WTC11 (cell line): ENCODE measurements at regions not wholly inside any gene's neighbourhood (a gene's known extent, or its start where the extent isn't known, plus 50 kb on each side); places are given as distances from the start of the nearest gene placed in this dataset.
"Not testable (repeated sequence)": the region's sequence is repeated elsewhere in the genome, so short reads cannot be mapped to it uniquely, and the experiment has no call there.

ENCODE experiments used
- ATAC-seq: fragments of 200-7000 bp; cut with Tn5 transposase; 2 replicates; pipeline ENCODE4 v1.10.0; 2021; ENCODE audit warnings: mild to moderate bottlenecking, moderate library complexity
- CTCF ChIA-PET: fragments of 300-600 bp; sonication (Branson Sonifier 250); formaldehyde crosslinking; loops from one replicate; lab custom pipeline; 2021; ENCODE audit warnings: antibody characterized with exemption; lab: Charles Lee
- POLR2A ChIA-PET: fragments of 350-600 bp; sonication (Branson Sonifier 250); formaldehyde crosslinking; loops from one replicate; lab custom pipeline; 2021; ENCODE audit warnings: antibody characterized with exemption; lab: Charles Lee
- DNase-seq: peaks from one replicate; pipeline ENCODE4 v3.0.0; 2021; ENCODE audit warnings: low spot score
- H3K27ac Mint-ChIP-seq: 2 replicates; pipeline ENCODE4 v1.8.0; 2021; ENCODE audit warnings: mixed read lengths
- H3K27me3 Mint-ChIP-seq: 2 replicates; pipeline ENCODE4 v1.8.0; 2021; ENCODE audit warnings: low read depth, mild to moderate bottlenecking, moderate library complexity, mixed read lengths
- H3K36me3 Mint-ChIP-seq: 2 replicates; pipeline ENCODE4 v1.8.0; 2021; ENCODE audit warnings: mixed read lengths
- H3K4me1 Mint-ChIP-seq: 2 replicates; pipeline ENCODE4 v1.8.0; 2022; ENCODE audit warnings: mixed read lengths
- H3K4me3 Mint-ChIP-seq: 2 replicates; pipeline ENCODE4 v1.8.0; 2021; ENCODE audit warnings: mild to moderate bottlenecking, moderate library complexity, mixed read lengths
- H3K9me3 Mint-ChIP-seq: 2 replicates; pipeline ENCODE4 v1.8.0; 2021; ENCODE audit warnings: mixed read lengths
- CREB1 ChIP-seq: sonication (generic); formaldehyde crosslinking; IDR thresholded peaks from 2 replicates; pipeline ENCODE4 v1.8.0; 2023; ENCODE audit warnings: mild to moderate bottlenecking, missing genetic modification reagents
- EMX1 ChIP-seq: fragments of 250-450 bp; sonication (Bioruptor Pico); IDR thresholded peaks from 2 replicates; pipeline ENCODE4 v1.8.0; 2021; ENCODE audit warnings: mild to moderate bottlenecking
- ETV6 ChIP-seq: sonication (generic); formaldehyde crosslinking; IDR thresholded peaks from 2 replicates; pipeline ENCODE4 v1.8.1; 2022; ENCODE audit warnings: mild to moderate bottlenecking, missing genetic modification reagents
- GABPB1 ChIP-seq: sonication (generic); formaldehyde crosslinking; IDR thresholded peaks from 2 replicates; pipeline ENCODE4 v1.8.1; 2023; ENCODE audit warnings: mild to moderate bottlenecking, missing genetic modification reagents
- GRHL2 ChIP-seq: fragments of 250-450 bp; sonication (Bioruptor Pico); IDR thresholded peaks from 2 replicates; pipeline ENCODE4 v1.8.0; 2022; ENCODE audit warnings: mild to moderate bottlenecking, moderate library complexity; ENCODE audit not compliant: insufficient replicate concordance, severe bottlenecking
- HMGA2 ChIP-seq: fragments of 250-450 bp; sonication (Bioruptor Pico); IDR thresholded peaks from 2 replicates; pipeline ENCODE4 v1.4.0; 2021; ENCODE audit warnings: mild to moderate bottlenecking, moderate library complexity
- NFE2L1 ChIP-seq: sonication (generic); formaldehyde crosslinking; IDR thresholded peaks from 2 replicates; pipeline ENCODE4 v1.8.1; 2023; ENCODE audit warnings: missing genetic modification reagents
- OVOL2 ChIP-seq: fragments of 250-450 bp; sonication (Bioruptor Pico); IDR thresholded peaks from 2 replicates; pipeline ENCODE4 v1.9.0; 2021; ENCODE audit warnings: mild to moderate bottlenecking, borderline replicate concordance
- RELA ChIP-seq: sonication (generic); formaldehyde crosslinking; IDR thresholded peaks from 2 replicates; pipeline ENCODE4 v1.8.1; 2022; ENCODE audit warnings: missing genetic modification reagents, mild to moderate bottlenecking, borderline replicate concordance
- SMAD3 ChIP-seq: sonication (generic); formaldehyde crosslinking; IDR thresholded peaks from 2 replicates; pipeline ENCODE4 v1.8.0; 2022; ENCODE audit warnings: missing genetic modification reagents, mild to moderate bottlenecking, borderline replicate concordance
- SMAD4 ChIP-seq: sonication (generic); formaldehyde crosslinking; IDR thresholded peaks from 2 replicates; pipeline ENCODE4 v1.8.0; 2022; ENCODE audit warnings: mild to moderate bottlenecking, missing genetic modification reagents
- SOX15 ChIP-seq: fragments of 250-450 bp; sonication (Bioruptor Pico); IDR thresholded peaks from 2 replicates; pipeline ENCODE4 v1.9.0; 2021; ENCODE audit warnings: mild to moderate bottlenecking
- ZBTB21 ChIP-seq: sonication (generic); formaldehyde crosslinking; IDR thresholded peaks from 2 replicates; pipeline ENCODE4 v1.8.1; 2023; ENCODE audit warnings: mild to moderate bottlenecking, missing genetic modification reagents, borderline replicate concordance
- ZNF121 ChIP-seq: sonication (generic); formaldehyde crosslinking; IDR thresholded peaks from 2 replicates; pipeline ENCODE4 v1.8.0; 2023; ENCODE audit warnings: missing genetic modification reagents
- ZNF317 ChIP-seq: sonication (generic); formaldehyde crosslinking; IDR thresholded peaks from 2 replicates; pipeline ENCODE4 v1.8.1; 2023; ENCODE audit warnings: low read depth, mild to moderate bottlenecking, moderate library complexity, missing genetic modification reagents, borderline replicate concordance
- ZNF396 ChIP-seq: fragments of 250-450 bp; sonication (Bioruptor Pico); IDR thresholded peaks from 2 replicates; pipeline ENCODE4 v1.8.0; 2021; ENCODE audit warnings: mild to moderate bottlenecking, moderate library complexity, borderline replicate concordance
- ZNF671 ChIP-seq: fragments of 250-450 bp; sonication (Bioruptor Pico); IDR thresholded peaks from 2 replicates; pipeline ENCODE4 v1.8.0; 2021; ENCODE audit warnings: mild to moderate bottlenecking
- TF ChIP-seq, protein P1 (sequence below): sonication (generic); formaldehyde crosslinking; IDR thresholded peaks from 2 replicates; pipeline ENCODE4 v1.8.0; 2023; ENCODE audit warnings: missing genetic modification reagents
- TF ChIP-seq, protein P2 (sequence below): sonication (generic); formaldehyde crosslinking; IDR thresholded peaks from 2 replicates; pipeline ENCODE4 v1.8.1; 2023; ENCODE audit warnings: mild to moderate bottlenecking, missing genetic modification reagents
- TF ChIP-seq, protein P3 (sequence below): sonication (generic); formaldehyde crosslinking; IDR thresholded peaks from 2 replicates; pipeline ENCODE4 v1.8.1; 2022; ENCODE audit warnings: low read depth, mild to moderate bottlenecking, moderate library complexity, missing genetic modification reagents, borderline replicate concordance
- TF ChIP-seq, protein P4 (sequence below): fragments of 200-600 bp; IDR thresholded peaks from 2 replicates; pipeline ENCODE4 v1.8.0; 2022; ENCODE audit warnings: antibody characterized with exemption
- TF ChIP-seq, protein P5 (sequence below): sonication (generic); formaldehyde crosslinking; IDR thresholded peaks from 2 replicates; pipeline ENCODE4 v1.8.1; 2023; ENCODE audit warnings: mild to moderate bottlenecking, missing genetic modification reagents, moderate library complexity

DNA sequence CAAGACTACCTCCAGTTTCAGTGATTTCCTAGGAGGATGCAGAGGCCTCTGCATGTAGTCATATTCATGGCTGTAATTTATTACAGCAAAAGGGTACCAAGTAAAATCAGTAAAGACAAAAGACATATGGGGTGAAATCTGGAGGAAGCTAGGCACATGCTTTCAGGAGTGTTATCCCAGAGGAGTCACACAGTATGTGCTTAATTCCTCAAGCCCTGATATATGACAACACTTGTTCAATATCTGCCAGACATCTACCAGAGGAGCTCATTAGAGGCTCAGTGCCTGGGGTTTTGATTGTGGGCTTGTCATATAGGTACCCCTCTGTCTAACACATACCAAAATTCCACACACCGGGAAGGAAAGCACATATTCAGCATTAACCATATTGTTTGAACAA lies 283.8 kb downstream of the CXCL12 start:
- no peak for DNase-seq
- H3K4me1 Mint-ChIP-seq, result peaks cover 18% of the 10 kb centered on the region
- ATAC-seq, result no peak
- CTCF ChIA-PET, result interaction anchor here (1.0 to 1.1 kb wide), 3 partner anchors 11 to 413 kb away, joined by 3 read pairs; no protein-coding TSS in a partner anchor
- H3K36me3 Mint-ChIP-seq, result peaks cover 6% of the 10 kb centered on the region; the same call in 1 of the 2 replicates
- no peaks in the 10 kb centered on the region for H3K27me3 Mint-ChIP-seq
- H3K4me3 Mint-ChIP-seq, result no peak overlapping the region
- H3K27ac Mint-ChIP-seq, result no peak overlapping the region
- POLR2A ChIA-PET, result no interaction called here
- no peak for TF ChIP-seq SMAD3 (CRISPR knock-in tag)
- no peak for TF ChIP-seq SOX15
- TF ChIP-seq GABPB1 (CRISPR knock-in tag), result no peak
- TF ChIP-seq SMAD4, result no peak
- no peak for TF ChIP-seq ZNF396 (CRISPR knock-in tag)
- TF ChIP-seq ETV6 (CRISPR knock-in tag), result no peak
- no peak for TF ChIP-seq NFE2L1 (CRISPR knock-in tag)
- TF ChIP-seq GRHL2 (CRISPR knock-in tag), result no peak
- H3K9me3 Mint-ChIP-seq, result peaks cover 15% of the 10 kb centered on the region

DNA sequence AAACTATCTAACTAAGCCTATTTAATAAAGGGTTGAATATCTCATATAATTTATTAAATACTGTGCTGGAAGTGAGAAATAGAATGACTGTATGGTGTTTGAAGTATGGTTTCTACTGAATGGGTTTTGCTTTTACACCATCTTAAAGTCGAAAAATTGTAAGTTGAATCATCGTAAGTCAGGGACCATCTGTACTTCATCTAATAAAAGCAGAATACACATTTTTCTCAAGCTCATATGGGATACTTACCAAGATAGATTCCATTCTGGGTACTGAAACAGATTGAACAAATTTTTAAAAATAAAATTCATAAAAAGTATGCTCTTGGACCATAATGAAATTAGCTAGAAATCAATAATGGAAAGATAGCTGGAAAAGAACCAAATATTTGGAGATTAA lies 285.4 kb downstream of the CXCL12 start:
- no peak overlapping the region for H3K27ac Mint-ChIP-seq
- peaks cover 18% of the 10 kb centered on the region for H3K4me1 Mint-ChIP-seq
- DNase-seq (no peak), ATAC-seq (no peak)
- ChIA-PET POLR2A (no interaction called here), CTCF (no interaction called here)
- peaks cover 19% of the 10 kb centered on the region; the same call in 1 of the 2 replicates for H3K36me3 Mint-ChIP-seq
- no peaks in the 10 kb centered on the region for H3K27me3 Mint-ChIP-seq
- H3K9me3 Mint-ChIP-seq, result peaks cover 29% of the 10 kb centered on the region
- TF ChIP-seq, protein P1, sequence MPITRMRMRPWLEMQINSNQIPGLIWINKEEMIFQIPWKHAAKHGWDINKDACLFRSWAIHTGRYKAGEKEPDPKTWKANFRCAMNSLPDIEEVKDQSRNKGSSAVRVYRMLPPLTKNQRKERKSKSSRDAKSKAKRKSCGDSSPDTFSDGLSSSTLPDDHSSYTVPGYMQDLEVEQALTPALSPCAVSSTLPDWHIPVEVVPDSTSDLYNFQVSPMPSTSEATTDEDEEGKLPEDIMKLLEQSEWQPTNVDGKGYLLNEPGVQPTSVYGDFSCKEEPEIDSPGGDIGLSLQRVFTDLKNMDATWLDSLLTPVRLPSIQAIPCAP, result no peak
- TF ChIP-seq, protein P2, sequence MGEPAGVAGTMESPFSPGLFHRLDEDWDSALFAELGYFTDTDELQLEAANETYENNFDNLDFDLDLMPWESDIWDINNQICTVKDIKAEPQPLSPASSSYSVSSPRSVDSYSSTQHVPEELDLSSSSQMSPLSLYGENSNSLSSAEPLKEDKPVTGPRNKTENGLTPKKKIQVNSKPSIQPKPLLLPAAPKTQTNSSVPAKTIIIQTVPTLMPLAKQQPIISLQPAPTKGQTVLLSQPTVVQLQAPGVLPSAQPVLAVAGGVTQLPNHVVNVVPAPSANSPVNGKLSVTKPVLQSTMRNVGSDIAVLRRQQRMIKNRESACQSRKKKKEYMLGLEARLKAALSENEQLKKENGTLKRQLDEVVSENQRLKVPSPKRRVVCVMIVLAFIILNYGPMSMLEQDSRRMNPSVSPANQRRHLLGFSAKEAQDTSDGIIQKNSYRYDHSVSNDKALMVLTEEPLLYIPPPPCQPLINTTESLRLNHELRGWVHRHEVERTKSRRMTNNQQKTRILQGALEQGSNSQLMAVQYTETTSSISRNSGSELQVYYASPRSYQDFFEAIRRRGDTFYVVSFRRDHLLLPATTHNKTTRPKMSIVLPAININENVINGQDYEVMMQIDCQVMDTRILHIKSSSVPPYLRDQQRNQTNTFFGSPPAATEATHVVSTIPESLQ, result no peak
- TF ChIP-seq, protein P3, sequence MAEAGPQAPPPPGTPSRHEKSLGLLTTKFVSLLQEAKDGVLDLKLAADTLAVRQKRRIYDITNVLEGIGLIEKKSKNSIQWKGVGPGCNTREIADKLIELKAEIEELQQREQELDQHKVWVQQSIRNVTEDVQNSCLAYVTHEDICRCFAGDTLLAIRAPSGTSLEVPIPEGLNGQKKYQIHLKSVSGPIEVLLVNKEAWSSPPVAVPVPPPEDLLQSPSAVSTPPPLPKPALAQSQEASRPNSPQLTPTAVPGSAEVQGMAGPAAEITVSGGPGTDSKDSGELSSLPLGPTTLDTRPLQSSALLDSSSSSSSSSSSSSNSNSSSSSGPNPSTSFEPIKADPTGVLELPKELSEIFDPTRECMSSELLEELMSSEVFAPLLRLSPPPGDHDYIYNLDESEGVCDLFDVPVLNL (CRISPR knock-in tag), result no peak
- TF ChIP-seq ZNF671, result no peak
- H3K4me3 Mint-ChIP-seq, result no peak overlapping the region

DNA sequence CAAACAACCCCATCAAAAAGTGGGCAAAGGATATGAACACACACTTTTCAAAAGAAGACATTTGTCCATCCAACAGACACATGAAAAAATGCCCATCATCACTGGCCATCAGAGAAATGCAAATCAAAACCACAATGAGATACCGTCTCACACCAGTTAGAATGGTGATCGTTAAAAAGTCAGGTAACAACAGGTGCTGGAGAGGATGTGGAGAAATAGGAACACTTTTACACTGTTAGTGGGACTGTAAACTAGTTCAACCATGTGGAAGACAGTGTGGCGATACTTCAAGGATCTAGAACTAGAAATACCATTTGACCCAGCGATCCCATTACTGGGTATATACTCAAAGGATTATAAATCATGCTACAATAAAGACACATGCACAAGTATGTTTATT lies 288.7 kb downstream of the CXCL12 start:
- Mint-ChIP-seq H3K36me3 (peaks cover 25% of the 10 kb centered on the region), H3K9me3 (peaks cover 47% of the 10 kb centered on the region)
- CTCF ChIA-PET, H3K4me3 Mint-ChIP-seq, DNase-seq, H3K4me1 Mint-ChIP-seq, H3K27me3 Mint-ChIP-seq, POLR2A ChIA-PET, ATAC-seq, H3K27ac Mint-ChIP-seq: not testable (repeated sequence)

DNA sequence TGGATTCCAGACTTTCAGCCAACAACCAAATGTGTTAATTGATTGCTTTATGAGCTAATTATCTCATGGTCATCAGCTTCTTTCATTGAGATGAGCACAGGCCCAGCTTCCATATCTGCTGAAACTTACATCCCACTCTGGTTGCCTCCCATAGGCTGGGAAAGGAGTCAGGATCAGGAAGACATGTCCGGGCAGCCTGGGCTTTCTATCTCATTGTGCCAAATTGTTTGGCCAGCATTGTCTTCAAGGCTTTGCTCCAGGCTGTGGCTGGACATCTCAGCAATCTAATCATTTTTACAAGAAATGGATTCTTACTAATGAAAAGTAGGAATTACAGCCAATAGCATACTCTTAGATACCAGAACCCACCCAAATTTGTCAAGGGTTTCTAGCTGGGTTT lies 295.2 kb downstream of the CXCL12 start:
- Mint-ChIP-seq H3K27ac (no peak overlapping the region), H3K4me1 (peaks cover 5% of the 10 kb centered on the region), H3K36me3 (peaks cover 13% of the 10 kb centered on the region), H3K9me3 (peaks cover 51% of the 10 kb centered on the region), H3K4me3 (no peak overlapping the region), H3K27me3 (peaks cover 2% of the 10 kb centered on the region; the same call in 1 of the 2 replicates)
- TF ChIP-seq, protein P4, sequence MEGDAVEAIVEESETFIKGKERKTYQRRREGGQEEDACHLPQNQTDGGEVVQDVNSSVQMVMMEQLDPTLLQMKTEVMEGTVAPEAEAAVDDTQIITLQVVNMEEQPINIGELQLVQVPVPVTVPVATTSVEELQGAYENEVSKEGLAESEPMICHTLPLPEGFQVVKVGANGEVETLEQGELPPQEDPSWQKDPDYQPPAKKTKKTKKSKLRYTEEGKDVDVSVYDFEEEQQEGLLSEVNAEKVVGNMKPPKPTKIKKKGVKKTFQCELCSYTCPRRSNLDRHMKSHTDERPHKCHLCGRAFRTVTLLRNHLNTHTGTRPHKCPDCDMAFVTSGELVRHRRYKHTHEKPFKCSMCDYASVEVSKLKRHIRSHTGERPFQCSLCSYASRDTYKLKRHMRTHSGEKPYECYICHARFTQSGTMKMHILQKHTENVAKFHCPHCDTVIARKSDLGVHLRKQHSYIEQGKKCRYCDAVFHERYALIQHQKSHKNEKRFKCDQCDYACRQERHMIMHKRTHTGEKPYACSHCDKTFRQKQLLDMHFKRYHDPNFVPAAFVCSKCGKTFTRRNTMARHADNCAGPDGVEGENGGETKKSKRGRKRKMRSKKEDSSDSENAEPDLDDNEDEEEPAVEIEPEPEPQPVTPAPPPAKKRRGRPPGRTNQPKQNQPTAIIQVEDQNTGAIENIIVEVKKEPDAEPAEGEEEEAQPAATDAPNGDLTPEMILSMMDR, result no peak
- TF ChIP-seq RELA (CRISPR knock-in tag) (no peak), ZNF121 (no peak), OVOL2 (no peak), CREB1 (CRISPR knock-in tag) (no peak), ETV6 (CRISPR knock-in tag) (no peak), ZBTB21 (CRISPR knock-in tag) (no peak), EMX1 (CRISPR knock-in tag) (no peak), ZNF317 (no peak), HMGA2 (CRISPR knock-in tag) (no peak)
- TF ChIP-seq, protein P5, sequence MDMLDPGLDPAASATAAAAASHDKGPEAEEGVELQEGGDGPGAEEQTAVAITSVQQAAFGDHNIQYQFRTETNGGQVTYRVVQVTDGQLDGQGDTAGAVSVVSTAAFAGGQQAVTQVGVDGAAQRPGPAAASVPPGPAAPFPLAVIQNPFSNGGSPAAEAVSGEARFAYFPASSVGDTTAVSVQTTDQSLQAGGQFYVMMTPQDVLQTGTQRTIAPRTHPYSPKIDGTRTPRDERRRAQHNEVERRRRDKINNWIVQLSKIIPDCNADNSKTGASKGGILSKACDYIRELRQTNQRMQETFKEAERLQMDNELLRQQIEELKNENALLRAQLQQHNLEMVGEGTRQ (CRISPR knock-in tag), result no peak
- CTCF ChIA-PET, result no interaction called here
- no peak for DNase-seq
- POLR2A ChIA-PET, result no interaction called here
- no peak for ATAC-seq
